CD4-positive, alpha-beta T cell treated with Interleukin-2 at 100 ng/mL for 4 hours (primary cell): ENCODE measurements at regions not wholly inside any gene's neighbourhood (a gene's known extent, or its start where the extent isn't known, plus 50 kb on each side); places are given as distances from the start of the nearest gene placed in this dataset.

Experiments
- DNase-seq: peaks from one replicate; pipeline ENCODE4 v3.0.0-alpha.2; 2020; ENCODE audit warnings: low spot score

GRCh38 chr10:129219364-129219763, 247.7 kb upstream of the MGMT start:
- no peak for DNase-seq

GRCh38 chr10:129222436-129222835, 244.6 kb upstream of the MGMT start:
- DNase-seq = no peak

- no peak for DNase-seq
These were observed 243.7 kb upstream of the MGMT start for GRCh38 chr10:129223363-129223762.

DNA sequence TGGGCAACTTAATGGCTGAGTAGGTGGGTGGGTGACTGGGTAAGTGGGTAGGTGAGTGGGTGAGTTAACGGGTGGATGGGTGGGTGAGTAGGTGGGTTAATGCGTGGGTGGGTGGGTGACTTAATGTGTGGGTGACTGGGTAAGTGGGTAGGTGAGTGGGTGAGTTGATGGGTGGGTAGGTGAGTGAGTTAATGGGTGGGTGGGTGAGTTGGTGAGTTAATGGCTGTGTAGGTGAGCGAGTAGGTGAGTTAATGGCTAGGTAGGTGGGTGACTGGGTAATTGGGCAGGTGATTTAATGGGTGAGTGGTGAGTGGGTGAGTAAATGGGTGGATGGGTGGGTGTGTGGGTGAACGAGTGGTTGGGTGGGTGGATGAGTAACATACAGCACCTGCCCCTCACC, 243.0 kb upstream of the MGMT start:
- DNase-seq = no peak

DNA sequence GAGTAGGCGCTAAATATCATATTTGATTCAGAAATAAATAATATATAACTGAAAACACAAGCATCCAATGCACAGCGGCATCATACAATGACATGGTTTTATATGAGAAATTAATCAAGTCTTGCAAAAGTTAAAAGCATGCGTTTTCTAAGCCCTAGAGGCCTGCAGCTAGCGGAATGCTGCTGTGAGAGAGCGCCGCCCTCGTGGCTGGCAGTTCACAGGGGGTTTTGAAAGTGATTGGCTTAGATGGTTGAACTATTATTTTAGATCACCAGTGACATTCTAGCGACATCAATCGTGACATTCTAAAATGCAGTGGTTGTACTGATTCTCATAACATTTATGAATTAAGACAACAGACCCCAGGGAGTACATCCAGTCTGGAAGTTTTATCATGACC, 235.2 kb upstream of the MGMT start:
- DNase-seq = no peak

DNA sequence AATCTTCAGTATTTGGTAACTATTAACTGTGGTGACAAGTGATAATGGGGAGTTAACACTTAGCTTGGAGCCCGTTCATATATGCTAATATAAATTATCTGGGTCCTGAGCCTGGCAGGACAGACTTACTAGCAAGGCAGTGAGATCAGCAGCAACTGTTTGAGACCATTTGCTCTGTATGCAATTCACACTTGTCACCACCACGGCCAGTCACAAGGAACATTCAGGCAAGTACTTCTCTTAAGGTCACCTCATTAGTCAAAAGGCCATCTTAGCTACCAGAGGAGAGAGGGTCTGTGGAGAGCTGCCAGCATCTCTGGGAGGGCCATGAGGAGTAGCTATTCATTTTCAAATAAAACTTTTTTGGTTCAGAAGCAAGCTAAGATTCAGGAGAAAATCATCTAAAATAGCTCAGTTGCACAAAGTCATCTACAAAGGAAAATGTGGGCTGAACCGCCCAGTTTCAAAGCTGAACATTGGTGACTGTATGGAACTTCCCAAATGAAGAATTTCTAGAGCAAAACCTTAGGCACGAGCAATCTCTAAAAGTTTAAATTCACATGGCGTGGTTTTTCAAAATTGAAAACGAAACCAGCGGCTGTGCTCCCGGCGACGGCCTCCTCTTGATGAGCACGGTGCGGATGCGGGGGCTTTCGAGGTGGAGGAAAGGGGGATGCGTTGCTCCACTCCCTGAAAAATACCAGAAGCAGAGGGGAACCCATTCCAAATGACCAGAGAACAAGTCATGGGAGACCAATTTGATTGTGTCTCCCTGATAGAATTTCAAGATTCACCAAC, 233.5 kb upstream of the MGMT start:
- DNase-seq = no peak

DNA sequence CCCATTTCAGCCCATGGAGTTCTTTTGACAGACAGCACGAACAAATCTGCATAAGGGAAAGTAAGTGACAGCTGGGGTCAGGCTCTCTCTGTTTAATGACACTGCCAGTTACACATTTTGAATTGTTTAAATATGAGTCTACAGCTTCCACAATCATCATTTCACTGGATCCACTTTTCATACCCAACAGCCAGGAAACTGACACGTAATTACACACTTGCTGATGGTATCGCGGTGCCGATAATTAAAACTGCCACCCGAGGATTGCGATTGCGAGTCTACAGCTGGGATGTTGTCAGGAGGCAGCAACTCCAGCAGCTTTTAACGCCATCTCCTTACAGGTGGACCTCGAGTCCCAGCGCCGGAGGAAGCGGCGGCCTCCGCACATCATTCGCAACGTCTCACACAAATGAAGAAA, 230.8 kb upstream of the MGMT start:
- DNase-seq = no peak

GRCh38 chr10:129241461-129241860, 225.6 kb upstream of the MGMT start:
- no peak for DNase-seq

DNA sequence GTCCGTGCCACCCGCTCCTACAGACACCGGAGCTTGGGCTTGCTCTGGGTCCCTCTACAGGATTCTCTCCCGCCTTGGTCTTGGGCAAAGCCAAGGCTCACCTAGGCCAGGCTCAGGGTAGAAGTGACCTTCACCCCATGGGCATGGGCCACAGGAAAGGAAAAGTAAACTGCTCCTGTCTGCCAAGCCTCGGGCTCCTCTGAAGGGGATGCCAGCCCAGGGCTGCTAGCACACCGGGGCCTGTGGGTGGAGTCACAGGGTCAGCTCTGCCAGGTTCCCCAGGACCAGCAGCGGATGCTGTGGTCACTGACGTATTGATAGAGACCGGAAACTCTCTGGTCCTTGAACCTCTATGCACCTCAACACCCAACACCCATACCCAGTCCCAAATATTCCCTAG, 222.7 kb upstream of the MGMT start:
- no peak for DNase-seq

DNA sequence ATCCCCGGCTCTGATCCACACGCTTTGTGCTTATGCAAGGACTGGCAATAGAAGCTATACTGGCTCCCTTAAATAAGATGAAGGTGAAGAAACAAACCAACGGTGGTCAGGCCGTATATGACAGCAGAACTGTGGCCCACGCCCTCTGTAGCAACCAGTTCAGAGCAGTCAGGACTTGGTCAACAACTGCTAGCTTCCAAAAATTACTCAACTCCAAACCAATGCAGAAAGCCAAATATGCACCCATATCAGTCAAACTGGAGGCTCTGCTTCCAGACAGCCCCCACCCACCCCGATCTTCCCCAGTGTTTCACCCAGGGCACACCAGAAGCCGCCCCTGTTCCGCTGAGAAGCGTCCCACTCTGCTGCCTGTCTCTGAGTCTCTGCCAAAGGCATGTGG, 222.3 kb upstream of the MGMT start:
- no peak for DNase-seq

GRCh38 chr10:129253161-129253864, 213.7 kb upstream of the MGMT start:
- no peak for DNase-seq

- no peak for DNase-seq
These were observed 213.2 kb upstream of the MGMT start for GRCh38 chr10:129253865-129254179.

DNA sequence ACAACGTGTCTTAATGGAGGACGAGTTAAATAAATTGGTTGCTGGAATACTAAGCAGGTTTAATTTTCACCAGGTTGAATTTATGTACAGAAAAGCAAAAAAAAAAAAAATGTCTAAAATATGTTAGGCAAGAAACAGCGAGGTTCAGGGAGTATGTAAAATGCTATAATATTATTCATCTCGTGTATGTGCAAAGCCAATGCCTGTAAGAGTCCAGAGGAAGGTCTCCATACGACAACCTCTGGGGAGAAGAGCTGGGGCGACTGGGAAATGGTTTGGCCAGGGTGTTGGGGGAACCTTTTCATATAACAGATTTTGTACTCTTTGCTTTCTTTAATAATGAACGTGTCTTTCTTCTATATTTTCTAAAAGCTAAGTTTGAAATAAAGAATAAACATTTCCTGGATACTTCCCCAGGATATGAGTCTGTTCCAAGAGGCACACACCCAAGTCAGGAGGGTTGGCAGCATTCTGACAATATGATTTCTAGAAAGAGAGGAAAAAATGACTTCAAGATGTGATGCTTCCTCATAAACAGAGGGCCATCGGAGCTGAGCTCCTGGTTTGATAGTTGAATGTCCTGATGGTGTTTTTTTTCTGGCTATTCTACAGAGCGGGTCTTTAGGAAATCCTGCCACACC, 208.6 kb upstream of the MGMT start:
- DNase-seq = no peak

DNA sequence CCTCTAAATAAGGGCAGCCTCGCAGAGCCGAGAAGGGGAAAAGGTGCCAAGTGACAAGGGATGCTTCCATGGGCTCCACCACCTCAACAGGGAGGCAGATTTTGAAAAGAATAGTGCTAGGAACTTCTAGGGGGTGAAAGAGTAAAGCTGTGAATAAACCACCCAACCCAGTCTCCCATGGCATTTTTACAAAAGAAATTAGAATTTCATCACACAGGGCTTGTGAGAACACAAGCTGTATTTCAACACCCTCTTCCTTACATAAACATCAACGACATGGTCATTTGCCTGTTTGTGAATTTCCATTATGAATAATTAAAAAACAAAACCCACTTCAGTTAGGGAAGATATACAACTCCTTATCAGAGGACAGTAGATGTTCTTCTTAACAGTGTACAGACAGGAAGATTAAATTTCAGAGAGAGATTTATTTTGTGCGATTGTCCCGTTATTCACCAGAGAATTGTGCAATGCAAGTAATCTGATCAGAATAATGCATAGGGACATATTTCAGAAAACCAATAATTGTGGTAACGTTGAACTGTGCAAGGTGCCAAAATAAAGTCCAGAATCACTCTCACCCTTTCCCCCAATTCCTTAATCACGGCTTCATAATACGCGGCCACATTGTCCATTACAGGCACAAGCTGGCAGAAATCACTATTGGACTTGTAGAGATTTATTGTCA, 207.8 kb upstream of the MGMT start:
- no peak for DNase-seq

GRCh38 chr10:129272176-129272575, 194.9 kb upstream of the MGMT start:
- DNase-seq = no peak

- no peak for DNase-seq
These were observed 194.0 kb upstream of the MGMT start for GRCh38 chr10:129272866-129273650.

DNA sequence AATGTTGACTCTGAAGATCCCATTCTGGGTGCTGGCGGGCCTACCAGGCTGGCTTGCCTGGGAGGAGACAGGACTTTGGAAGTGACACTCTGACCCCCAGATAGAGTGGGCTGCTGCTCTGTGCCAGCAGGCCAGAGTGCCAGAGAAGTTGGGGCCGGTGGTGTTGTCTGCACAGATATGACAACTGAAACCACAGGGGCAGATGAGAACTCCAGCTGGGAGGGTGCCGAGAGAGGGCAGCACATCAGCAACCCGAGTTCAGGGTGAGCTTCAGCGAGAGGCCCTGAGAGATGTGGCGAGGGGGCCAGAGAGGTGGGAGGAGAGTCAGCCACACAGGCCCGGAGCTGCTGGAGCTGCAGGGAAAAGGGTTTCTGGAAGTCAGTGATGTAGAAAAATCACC, 193.2 kb upstream of the MGMT start:
- no peak for DNase-seq

DNA sequence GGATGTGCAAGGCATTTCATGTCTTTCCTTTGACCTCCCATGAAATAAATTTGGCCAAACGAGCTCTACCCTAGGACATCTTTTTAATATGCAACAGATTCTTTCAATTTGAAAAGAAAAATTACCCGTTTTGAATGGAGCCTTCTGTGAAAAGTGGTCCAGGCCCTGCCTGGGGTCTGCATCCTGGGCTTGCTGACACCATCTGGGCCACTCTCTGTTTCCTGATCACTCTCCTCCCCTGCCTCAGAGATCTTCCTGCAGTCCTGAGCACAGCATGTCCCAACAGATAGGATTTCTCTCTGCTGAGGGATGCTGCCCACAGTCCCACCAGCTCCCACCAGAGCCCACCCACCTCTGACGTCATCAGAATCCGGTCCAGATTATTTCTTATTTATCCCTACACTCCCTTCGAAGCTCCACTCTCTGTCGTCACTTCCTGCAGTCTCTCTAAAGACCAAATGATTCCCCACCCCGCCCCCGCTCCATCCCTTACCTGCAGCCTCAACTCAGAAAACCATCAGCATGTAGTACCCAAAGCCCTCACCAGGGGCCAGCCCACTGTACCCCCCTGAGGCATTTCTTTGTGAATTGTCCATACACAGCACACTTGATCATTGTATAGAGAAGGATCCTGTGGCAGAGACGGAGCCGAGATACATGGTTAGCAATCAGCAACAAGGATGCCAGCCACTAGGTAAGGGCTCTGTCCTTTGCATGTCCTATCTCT, 192.1 kb upstream of the MGMT start:
- no peak for DNase-seq

DNA sequence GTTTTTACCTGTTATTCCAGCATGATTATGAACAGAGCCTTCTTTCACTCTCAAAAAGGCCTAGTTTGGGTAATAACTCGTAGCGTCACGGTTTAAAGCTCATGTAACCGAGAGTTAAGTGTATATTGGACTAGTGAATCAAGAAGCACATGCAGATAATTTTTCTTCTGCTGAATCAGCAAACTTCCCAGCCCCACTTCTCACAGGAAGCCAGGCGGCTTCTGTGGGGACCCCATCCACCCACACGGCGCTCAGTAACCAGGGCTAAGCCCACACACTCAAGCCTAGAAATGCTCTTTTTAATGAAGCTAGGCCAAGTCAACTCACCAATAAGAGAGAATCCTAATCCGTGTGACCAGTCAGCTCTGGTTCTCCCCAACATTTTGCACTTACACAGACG, 191.2 kb upstream of the MGMT start:
- no peak for DNase-seq

DNA sequence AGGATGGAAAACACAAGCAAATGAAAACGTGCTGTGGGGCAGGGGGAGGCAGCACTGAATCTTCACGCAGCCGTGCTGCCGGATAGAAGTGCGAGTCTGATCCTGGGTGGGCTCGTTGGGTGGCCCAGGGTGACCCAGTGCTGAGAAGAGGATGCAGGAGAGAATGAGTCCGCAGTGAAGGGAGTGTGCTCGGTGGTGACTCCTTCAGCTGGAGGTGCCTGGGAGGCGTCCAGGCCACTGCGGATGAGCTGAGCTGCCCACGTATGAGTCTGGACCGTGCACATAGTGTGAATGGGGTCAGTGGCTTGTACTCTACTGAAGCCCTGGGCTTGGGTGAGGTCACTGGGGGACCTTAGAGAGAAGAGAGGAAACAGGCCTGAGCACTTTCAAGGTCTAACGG, 190.0 kb upstream of the MGMT start:
- no peak for DNase-seq

DNA sequence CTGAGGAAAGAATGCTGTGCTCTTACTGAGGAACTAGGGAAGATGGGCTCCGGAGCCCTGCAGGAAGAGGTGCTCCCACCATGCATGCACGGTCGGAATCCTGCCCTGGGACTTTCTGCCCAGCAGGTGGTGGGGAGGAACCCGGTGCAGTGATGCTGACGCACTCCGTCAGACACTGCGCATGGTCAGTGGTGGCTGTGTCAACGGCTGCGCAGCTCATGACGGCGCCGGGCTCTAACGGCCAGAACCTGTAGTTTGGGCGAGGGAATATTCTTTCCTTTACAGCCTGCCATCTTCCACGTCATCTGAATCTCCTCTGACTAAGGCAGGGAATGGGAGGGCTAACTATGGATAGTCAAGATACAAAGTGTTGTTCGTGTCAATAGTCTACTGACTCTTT, 189.2 kb upstream of the MGMT start:
- no peak for DNase-seq
